ENCODE measurements at regions not wholly inside any gene's neighbourhood (a gene's known extent, or its start where the extent isn't known, plus 50 kb on each side); places are given as distances from the start of the nearest gene placed in this dataset.

DNA sequence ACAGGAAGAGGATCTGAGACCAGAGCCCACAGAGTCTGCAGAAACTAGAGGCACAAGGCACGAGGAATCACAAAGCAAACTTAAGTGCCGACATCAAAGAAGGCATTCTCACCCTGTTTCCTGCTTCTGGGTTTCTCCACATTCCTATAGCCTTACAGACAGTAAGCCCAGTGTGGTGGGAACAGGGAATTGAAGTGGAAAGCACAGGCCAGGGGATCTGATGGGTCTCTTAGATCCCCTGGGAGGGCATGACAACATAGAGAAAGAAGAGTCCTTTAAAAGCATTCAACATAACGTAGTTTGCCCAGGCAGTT is 75.6 kb upstream of the FRMD6 start:
- Histone ChIP-seq H3K56ac (replicated peaks; ENCODE audit: insufficient read length, low read depth, low read length) (no peak overlapping the region), H4K20me1 (replicated peaks in 1 of 2; ENCODE audit: control insufficient read depth in 1 of 2, insufficient read depth in 2 of 2, low read length in 2 of 2) (no peaks in the 10 kb centered on the region), H3K9ac (replicated peaks in 1 of 4; ENCODE audit: extremely low read depth in 1 of 4, low read depth in 3 of 4, low read length in 3 of 4) (no peak overlapping the region), H3K27ac (ENCODE audit: low read depth, low read length) (no peak overlapping the region), H2BK20ac (ENCODE audit: low read length) (no peak overlapping the region), H3K14ac (ENCODE audit: insufficient read length) (no peak overlapping the region), H2AFZ (ENCODE audit: low read length) (peak overlapping the region; percentile 54; the same call in 1 of the 2 replicates), H3K4me1 (replicated peaks in 1 of 4; ENCODE audit: control insufficient read depth in 3 of 4, insufficient read depth in 4 of 4, low read length in 3 of 4) (peaks cover 0 to 4% (median under 1%) of the 10 kb centered on the region in 4 experiments; a peak in 1 of 7 replicates), H3K79me1 (ENCODE audit: low read depth, low read length) (no peaks in the 10 kb centered on the region), H3K4me2 (ENCODE audit: insufficient read depth in 1 of 2, low read depth in 2 of 2, low read length in 2 of 2) (no peak overlapping the region), H3K9me3 (ENCODE audit: insufficient read depth in 2 of 2, low read depth in 1 of 2, low read length in 1 of 2) (no peaks in the 10 kb centered on the region), H2BK12ac (ENCODE audit: low read depth, low read length) (peak overlapping the region; percentile 29), H3K23ac (ENCODE audit: insufficient read length) (no peak overlapping the region), H3K36me3 (ENCODE audit: control insufficient read depth in 2 of 4, insufficient read depth in 4 of 4, low read length in 3 of 4) (no peaks in the 10 kb centered on the region), H2BK120ac (replicated peaks; ENCODE audit: low read depth, low read length) (no peak overlapping the region), H3K27me3 (replicated peaks in 1 of 4; ENCODE audit: control insufficient read depth in 3 of 4, extremely low read depth in 1 of 4, insufficient read depth in 3 of 4, low read length in 3 of 4) (no peaks in the 10 kb centered on the region), H3K4ac (replicated peaks; ENCODE audit: insufficient read length, low read depth, low read length) (no peak overlapping the region), H4K5ac (ENCODE audit: insufficient read length, low read depth, low read length) (no peak overlapping the region), H2BK15ac (ENCODE audit: low read length) (no peak overlapping the region), H3K18ac (ENCODE audit: extremely low read depth, low read length) (no peak overlapping the region), H2AK5ac (ENCODE audit: low read depth, low read length) (no peak overlapping the region), H4K8ac (ENCODE audit: extremely low read depth, insufficient read depth, low read length) (no peak overlapping the region), H4K91ac (replicated peaks; ENCODE audit: insufficient read length, low read length) (no peak overlapping the region), H3K4me3 (ENCODE audit: extremely low read depth in 1 of 4, insufficient read depth in 2 of 4, low read depth in 3 of 4, low read length in 4 of 4) (no peak overlapping the region), H3K79me2 (ENCODE audit: control insufficient read depth in 1 of 2, insufficient read depth in 2 of 2, low read length in 2 of 2) (no peaks in the 10 kb centered on the region), H3K23me2 (ENCODE audit: low read depth, low read length) (no peaks in the 10 kb centered on the region), H2BK5ac (ENCODE audit: low read depth, low read length) (no peak overlapping the region)
- ChIA-PET POLR2A (ENCODE audit: partially characterized antibody) (no interaction called here), CTCF (ENCODE audit: partially characterized antibody) (interaction anchor here (0.9 kb wide), 1 partner anchor 10 kb away, joined by 3 read pairs; no protein-coding TSS in a partner anchor)
- peak; percentile 19 for FAIRE-seq
- 77% methylated on average over 3 of the region's 3 CpGs; no CpG with 5 or more reads in 1 of the 2 experiments for WGBS, 2 experiments (ENCODE audit: extremely low coverage in 1 of 2, insufficient coverage in 1 of 2, insufficient read length in 1 of 2, insufficient replicate concordance in 2 of 2, low coverage in 1 of 2, low lambda C conversion rate in 2 of 2, missing lambda C conversion rate in 1 of 2)
- DNase-seq (ENCODE audit: low read depth in 1 of 2, low spot score in 2 of 2) = peak in 1 of 2 experiments; percentile 27
- no peak for TF ChIP-seq TEAD4 (IDR thresholded peaks at IDR 0.05; ENCODE audit: low read depth, low read length)
- TF ChIP-seq CTBP2 (IDR thresholded peaks at IDR 0.05; ENCODE audit: borderline replicate concordance, insufficient read depth, insufficient read length, low read length) = no peak
- no peak for TF ChIP-seq KDM5A (IDR thresholded peaks at IDR 0.05; ENCODE audit: low read length)
- TF ChIP-seq HDAC6 (IDR thresholded peaks at IDR 0.05; ENCODE audit: low read depth, low read length) = no peak

Data from H1 (cell line).